ENCODE measurements at regions not wholly inside any gene's neighbourhood (a gene's known extent, or its start where the extent isn't known, plus 50 kb on each side); places are given as distances from the start of the nearest gene placed in this dataset.

GRCh38 chr1:57833296-57833695, 409.4 kb upstream of the DAB1 start:
- no peak for TF ChIP-seq CTCF (IDR thresholded peaks at IDR 0.05; ENCODE audit: insufficient read depth, low read length, poor library complexity, severe bottlenecking)
- TF ChIP-seq EZH2phosphoT487 (conservative IDR thresholded peaks at IDR 0.05; ENCODE audit: low read length) = no peak
- Histone ChIP-seq H3K79me2 (ENCODE audit: insufficient read depth, low read length) (no peaks in the 10 kb centered on the region), H3K4me3 (ENCODE audit: insufficient read depth, low read length, poor library complexity, severe bottlenecking) (no peak overlapping the region), H3K27ac (ENCODE audit: low read depth, low read length) (no peak overlapping the region), H3K27me3 (ENCODE audit: low read length) (no peaks in the 10 kb centered on the region), H3K4me2 (ENCODE audit: low read depth, low read length, poor library complexity, severe bottlenecking) (no peak overlapping the region), H2AFZ (ENCODE audit: low read depth, low read length, severe bottlenecking) (no peak overlapping the region), H3F3A (ENCODE audit: insufficient read depth) (no peaks in the 10 kb centered on the region), H3K9me3 (ENCODE audit: insufficient read depth, low read length) (no peaks in the 10 kb centered on the region), H3K36me3 (ENCODE audit: low read length) (no peaks in the 10 kb centered on the region), H3K9me2 (replicated peaks; ENCODE audit: insufficient read depth, low read length) (no peaks in the 10 kb centered on the region; the same call in 1 of the 2 replicates), H4K20me1 (ENCODE audit: low read depth, low read length) (no peaks in the 10 kb centered on the region), H3K9ac (ENCODE audit: low read length) (no peak overlapping the region)

GRCh38 chr1:57832612-57833011, 408.8 kb upstream of the DAB1 start:
- Histone ChIP-seq H3K4me3 (ENCODE audit: insufficient read depth, low read length, poor library complexity, severe bottlenecking) (no peak overlapping the region), H3K9me3 (ENCODE audit: insufficient read depth, low read length) (no peaks in the 10 kb centered on the region), H2AFZ (ENCODE audit: low read depth, low read length, severe bottlenecking) (no peak overlapping the region), H4K20me1 (ENCODE audit: low read depth, low read length) (no peaks in the 10 kb centered on the region), H3K9ac (ENCODE audit: low read length) (no peak overlapping the region), H3K36me3 (ENCODE audit: low read length) (no peaks in the 10 kb centered on the region), H3K79me2 (ENCODE audit: insufficient read depth, low read length) (no peaks in the 10 kb centered on the region), H3F3A (ENCODE audit: insufficient read depth) (no peaks in the 10 kb centered on the region), H3K9me2 (replicated peaks; ENCODE audit: insufficient read depth, low read length) (no peaks in the 10 kb centered on the region; the same call in 1 of the 2 replicates), H3K4me2 (ENCODE audit: low read depth, low read length, poor library complexity, severe bottlenecking) (no peak overlapping the region), H3K27ac (ENCODE audit: low read depth, low read length) (no peak overlapping the region), H3K27me3 (ENCODE audit: low read length) (no peaks in the 10 kb centered on the region)
- no peak for TF ChIP-seq CTCF (IDR thresholded peaks at IDR 0.05; ENCODE audit: insufficient read depth, low read length, poor library complexity, severe bottlenecking)
- no peak for TF ChIP-seq EZH2phosphoT487 (conservative IDR thresholded peaks at IDR 0.05; ENCODE audit: low read length)

- no peak overlapping the region for H2AFZ ChIP-seq (ENCODE audit: low read depth, low read length, severe bottlenecking)
- H3K9ac ChIP-seq (ENCODE audit: low read length) = no peak overlapping the region
- H3K4me3 ChIP-seq (ENCODE audit: insufficient read depth, low read length, poor library complexity, severe bottlenecking) = no peak overlapping the region
- no peaks in the 10 kb centered on the region; the same call in 1 of the 2 replicates for H3K9me2 ChIP-seq (replicated peaks; ENCODE audit: insufficient read depth, low read length)
- H3K79me2 ChIP-seq (ENCODE audit: insufficient read depth, low read length) = no peaks in the 10 kb centered on the region
- no peaks in the 10 kb centered on the region for H4K20me1 ChIP-seq (ENCODE audit: low read depth, low read length)
- H3K27me3 ChIP-seq (ENCODE audit: low read length) = no peaks in the 10 kb centered on the region
- H3K36me3 ChIP-seq (ENCODE audit: low read length) = no peaks in the 10 kb centered on the region
- no peak overlapping the region for H3K4me2 ChIP-seq (ENCODE audit: low read depth, low read length, poor library complexity, severe bottlenecking)
- no peak overlapping the region for H3K27ac ChIP-seq (ENCODE audit: low read depth, low read length)
- no peaks in the 10 kb centered on the region for H3K9me3 ChIP-seq (ENCODE audit: insufficient read depth, low read length)
- TF ChIP-seq CTCF (IDR thresholded peaks at IDR 0.05; ENCODE audit: insufficient read depth, low read length, poor library complexity, severe bottlenecking) = no peak
- TF ChIP-seq EZH2phosphoT487 (conservative IDR thresholded peaks at IDR 0.05; ENCODE audit: low read length) = no peak
- H3F3A ChIP-seq (ENCODE audit: insufficient read depth) = no peaks in the 10 kb centered on the region
These were observed 407.8 kb upstream of the DAB1 start for GRCh38 chr1:57831624-57832023.
